ENCODE measurements at regions not wholly inside any gene's neighbourhood (a gene's known extent, or its start where the extent isn't known, plus 50 kb on each side); places are given as distances from the start of the nearest gene placed in this dataset.

GRCh38 chr5:122565331-122565730 is 209.5 kb upstream of the SNX2 start:
- Mint-ChIP-seq H3K9me3 (no peaks in the 10 kb centered on the region), H3K27me3 (no peaks in the 10 kb centered on the region), H3K4me3 (no peak overlapping the region), H3K27ac (no peak overlapping the region), H3K4me1 (no peaks in the 10 kb centered on the region), H3K36me3 (ENCODE audit: low read depth) (no peaks in the 10 kb centered on the region)
- no peak for DNase-seq
- intact Hi-C loops (cut with micrococcal nuclease), result no loop called here

DNA sequence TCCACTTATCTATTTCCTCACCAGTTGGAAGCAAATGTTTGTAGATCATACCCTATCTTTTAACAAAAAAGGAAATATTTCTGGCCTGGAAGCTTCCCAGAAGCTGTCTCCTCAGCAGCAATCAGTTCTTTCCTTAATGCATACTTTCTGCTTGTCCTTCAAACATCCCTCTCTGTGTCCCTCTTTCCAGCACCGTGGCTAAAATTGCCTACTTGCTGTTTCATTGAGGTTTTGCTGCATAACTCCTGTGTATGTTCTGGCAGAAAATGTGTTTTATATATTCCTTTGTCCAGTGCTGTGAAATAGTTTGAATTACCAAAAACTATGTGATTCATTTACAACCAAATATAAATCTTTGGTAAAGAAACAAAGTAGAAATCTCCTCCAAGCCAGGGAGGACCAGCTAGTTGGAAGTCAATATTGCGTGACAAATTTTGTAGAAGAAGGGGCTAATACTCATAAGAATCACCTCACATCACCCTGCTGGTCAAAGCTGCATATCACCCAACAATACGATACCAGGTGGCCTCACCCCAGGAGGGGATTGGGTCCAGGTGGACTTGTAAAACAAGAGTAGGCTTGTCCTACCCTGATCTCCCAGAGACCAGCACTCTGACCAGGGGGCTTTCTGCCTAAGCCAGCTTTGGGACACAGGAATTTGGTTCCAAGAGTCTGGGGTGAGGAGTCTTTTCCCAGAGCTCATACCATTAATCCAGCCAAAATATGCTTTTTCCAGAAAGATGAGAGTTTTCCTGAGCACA is 198.4 kb upstream of the SNX2 start:
- Mint-ChIP-seq H3K27ac (no peak overlapping the region), H3K4me1 (no peaks in the 10 kb centered on the region), H3K9me3 (no peaks in the 10 kb centered on the region), H3K27me3 (no peaks in the 10 kb centered on the region), H3K36me3 (ENCODE audit: low read depth) (no peaks in the 10 kb centered on the region), H3K4me3 (no peak overlapping the region)
- no peak for DNase-seq
- intact Hi-C loops (cut with micrococcal nuclease), result no loop called here

- DNase-seq, result no peak
- Mint-ChIP-seq H3K27me3 (no peaks in the 10 kb centered on the region), H3K4me3 (no peak overlapping the region), H3K27ac (no peak overlapping the region), H3K4me1 (no peaks in the 10 kb centered on the region), H3K36me3 (ENCODE audit: low read depth) (no peaks in the 10 kb centered on the region), H3K9me3 (no peaks in the 10 kb centered on the region)
- intact Hi-C loops (cut with micrococcal nuclease), result no loop called here
Measured at GRCh38 chr5:122581629-122582028, 193.3 kb upstream of the SNX2 start.

DNA sequence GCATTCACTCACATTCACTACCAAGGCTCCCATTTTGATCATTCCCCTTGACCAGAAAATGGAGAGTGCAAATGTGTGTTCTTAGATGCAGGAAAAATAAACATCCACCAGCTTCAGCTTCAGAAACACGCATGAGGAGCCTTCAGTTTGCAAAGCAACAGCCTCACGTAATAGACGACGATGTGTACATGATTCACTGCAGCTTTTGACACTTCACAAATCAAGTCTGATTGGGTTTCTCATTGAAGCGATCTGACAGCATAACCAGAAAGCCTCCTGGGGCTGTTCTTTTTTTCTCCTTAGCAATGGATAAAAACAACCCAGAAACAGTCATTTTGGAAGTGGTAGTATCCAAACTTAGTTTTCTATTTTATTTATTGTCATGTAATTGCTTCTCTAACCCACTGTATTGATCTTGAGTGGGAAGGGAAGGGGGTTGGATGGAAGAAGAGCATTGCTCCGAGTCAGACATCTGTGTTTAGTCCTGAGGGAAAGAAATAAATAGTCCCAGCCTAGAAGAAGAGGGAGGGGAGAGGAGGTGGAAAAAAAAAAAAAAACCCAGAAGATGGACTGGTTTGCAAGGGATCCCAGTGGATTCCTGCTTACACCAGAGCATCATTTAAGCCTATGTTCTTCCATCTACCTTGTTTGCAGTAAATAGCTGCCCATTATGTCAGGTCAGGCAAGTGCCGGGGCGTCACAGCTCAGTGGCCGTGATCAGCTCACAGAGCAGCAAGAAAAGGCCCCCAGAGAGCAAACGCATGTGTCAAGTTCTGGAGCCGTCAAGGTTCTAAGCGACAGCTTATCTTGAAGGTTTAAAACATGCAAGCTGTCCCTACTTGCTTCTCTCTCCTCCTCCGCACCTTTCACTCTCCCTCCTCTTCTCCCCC is 190.2 kb upstream of the SNX2 start:
- intact Hi-C loops (cut with micrococcal nuclease), result no loop called here
- no peaks in the 10 kb centered on the region for H3K9me3 Mint-ChIP-seq
- H3K4me1 Mint-ChIP-seq, result no peaks in the 10 kb centered on the region
- no peak overlapping the region for H3K27ac Mint-ChIP-seq
- no peaks in the 10 kb centered on the region for H3K36me3 Mint-ChIP-seq (ENCODE audit: low read depth)
- no peak overlapping the region for H3K4me3 Mint-ChIP-seq
- H3K27me3 Mint-ChIP-seq, result no peaks in the 10 kb centered on the region
- DNase-seq, result no peak

GRCh38 chr5:122585371-122585770 is 189.5 kb upstream of the SNX2 start:
- Mint-ChIP-seq H3K36me3 (ENCODE audit: low read depth) (no peaks in the 10 kb centered on the region), H3K27ac (no peak overlapping the region), H3K27me3 (no peaks in the 10 kb centered on the region), H3K4me3 (no peak overlapping the region), H3K9me3 (no peaks in the 10 kb centered on the region), H3K4me1 (no peaks in the 10 kb centered on the region)
- intact Hi-C loops (cut with micrococcal nuclease), result no loop called here
- no peak for DNase-seq

DNA sequence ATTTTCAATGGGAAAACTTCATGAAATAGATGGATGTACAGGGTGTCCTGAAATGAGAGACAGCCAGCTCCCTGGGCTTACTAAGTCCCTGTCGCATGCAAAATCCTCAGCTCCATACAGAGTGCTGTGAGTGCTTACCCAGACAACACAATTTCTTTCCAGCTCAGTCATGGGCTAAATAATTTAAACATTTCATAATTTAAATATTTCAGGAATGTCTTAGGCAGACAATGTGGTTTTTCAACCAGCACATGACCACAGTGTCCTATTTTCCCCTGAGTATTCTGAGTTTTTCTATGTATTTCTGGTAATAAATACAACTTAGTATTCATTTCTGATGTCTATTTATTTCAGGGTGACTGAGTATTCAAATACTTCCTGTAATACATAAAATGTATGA is 188.5 kb upstream of the SNX2 start:
- DNase-seq, result no peak
- Mint-ChIP-seq H3K4me1 (no peaks in the 10 kb centered on the region), H3K36me3 (ENCODE audit: low read depth) (no peaks in the 10 kb centered on the region), H3K4me3 (no peak overlapping the region), H3K9me3 (no peaks in the 10 kb centered on the region), H3K27me3 (no peaks in the 10 kb centered on the region), H3K27ac (no peak overlapping the region)
- intact Hi-C loops (cut with micrococcal nuclease), result no loop called here

DNA sequence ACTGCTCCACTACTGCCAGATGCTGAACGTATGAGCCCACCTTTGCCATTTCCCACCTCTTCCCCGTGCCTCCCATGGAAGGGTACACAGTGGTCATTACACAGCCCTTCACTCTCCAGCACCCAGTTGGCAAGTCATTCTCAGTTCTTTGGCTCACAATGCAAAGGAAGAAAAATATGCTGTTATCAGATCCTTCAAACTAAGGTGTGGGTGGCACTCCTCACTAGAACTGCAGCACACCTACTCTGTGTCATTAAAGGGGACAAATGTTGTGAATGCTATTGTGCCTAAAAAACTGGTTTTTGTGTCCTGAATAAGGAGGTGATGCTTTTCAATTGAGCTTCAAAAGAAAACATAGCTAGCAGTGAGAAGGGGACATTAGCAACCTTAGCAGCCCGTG is 183.1 kb upstream of the SNX2 start:
- H3K27me3 Mint-ChIP-seq, result no peaks in the 10 kb centered on the region
- intact Hi-C loops (cut with micrococcal nuclease), result no loop called here
- no peak overlapping the region for H3K27ac Mint-ChIP-seq
- no peaks in the 10 kb centered on the region for H3K4me1 Mint-ChIP-seq
- no peaks in the 10 kb centered on the region for H3K9me3 Mint-ChIP-seq
- DNase-seq, result no peak
- H3K36me3 Mint-ChIP-seq (ENCODE audit: low read depth), result no peaks in the 10 kb centered on the region
- no peak overlapping the region for H3K4me3 Mint-ChIP-seq

GRCh38 chr5:122599000-122599399 is 175.9 kb upstream of the SNX2 start:
- no peak overlapping the region for H3K4me3 Mint-ChIP-seq
- H3K9me3 Mint-ChIP-seq, result peaks cover 4% of the 10 kb centered on the region
- H3K36me3 Mint-ChIP-seq (ENCODE audit: low read depth), result no peaks in the 10 kb centered on the region
- H3K27me3 Mint-ChIP-seq, result no peaks in the 10 kb centered on the region
- no peak overlapping the region for H3K27ac Mint-ChIP-seq
- intact Hi-C loops (cut with micrococcal nuclease), result no loop called here
- no peaks in the 10 kb centered on the region for H3K4me1 Mint-ChIP-seq
- no peak for DNase-seq

GRCh38 chr5:122600924-122601323 is 174.0 kb upstream of the SNX2 start:
- peaks cover 4% of the 10 kb centered on the region for H3K9me3 Mint-ChIP-seq
- H3K4me3 Mint-ChIP-seq, result no peak overlapping the region
- DNase-seq, result no peak
- intact Hi-C loops (cut with micrococcal nuclease), result no loop called here
- H3K4me1 Mint-ChIP-seq, result no peaks in the 10 kb centered on the region
- H3K27ac Mint-ChIP-seq, result no peak overlapping the region
- no peaks in the 10 kb centered on the region for H3K27me3 Mint-ChIP-seq
- H3K36me3 Mint-ChIP-seq (ENCODE audit: low read depth), result no peaks in the 10 kb centered on the region

- Mint-ChIP-seq H3K36me3 (ENCODE audit: low read depth) (no peaks in the 10 kb centered on the region), H3K9me3 (peaks cover 4% of the 10 kb centered on the region), H3K4me3 (no peak overlapping the region), H3K4me1 (no peaks in the 10 kb centered on the region), H3K27me3 (no peaks in the 10 kb centered on the region), H3K27ac (no peak overlapping the region)
- no peak for DNase-seq
- intact Hi-C loops (cut with micrococcal nuclease), result no loop called here
Measured at GRCh38 chr5:122602700-122603099, 172.2 kb upstream of the SNX2 start.

DNA sequence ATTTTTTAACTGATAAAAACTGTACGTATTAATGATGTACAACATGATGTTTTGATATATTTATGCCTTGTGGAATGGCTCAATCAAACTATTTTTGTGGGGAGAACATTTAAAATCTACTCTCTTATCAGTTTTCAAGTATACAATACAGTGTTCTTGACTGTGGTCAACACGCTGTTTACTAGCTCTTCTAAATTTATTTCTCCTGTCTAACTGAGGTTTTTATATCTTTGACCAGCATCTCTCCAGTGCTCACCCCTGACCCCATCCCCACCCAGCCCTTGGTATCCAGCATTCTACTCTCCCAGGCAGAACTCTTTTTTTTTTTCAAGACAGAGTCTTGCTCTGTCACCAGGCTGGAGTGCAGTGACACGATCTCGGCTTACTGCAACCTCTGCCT is 169.6 kb upstream of the SNX2 start:
- Mint-ChIP-seq H3K27me3 (no peaks in the 10 kb centered on the region), H3K4me3 (no peak overlapping the region), H3K27ac (no peak overlapping the region), H3K9me3 (peaks cover 4% of the 10 kb centered on the region), H3K36me3 (ENCODE audit: low read depth) (no peaks in the 10 kb centered on the region), H3K4me1 (no peaks in the 10 kb centered on the region)
- no peak for DNase-seq
- intact Hi-C loops (cut with micrococcal nuclease), result no loop called here

- no peaks in the 10 kb centered on the region for H3K27me3 Mint-ChIP-seq
Measured at GRCh38 chr5:122607818-122608217, 167.1 kb upstream of the SNX2 start.

DNA sequence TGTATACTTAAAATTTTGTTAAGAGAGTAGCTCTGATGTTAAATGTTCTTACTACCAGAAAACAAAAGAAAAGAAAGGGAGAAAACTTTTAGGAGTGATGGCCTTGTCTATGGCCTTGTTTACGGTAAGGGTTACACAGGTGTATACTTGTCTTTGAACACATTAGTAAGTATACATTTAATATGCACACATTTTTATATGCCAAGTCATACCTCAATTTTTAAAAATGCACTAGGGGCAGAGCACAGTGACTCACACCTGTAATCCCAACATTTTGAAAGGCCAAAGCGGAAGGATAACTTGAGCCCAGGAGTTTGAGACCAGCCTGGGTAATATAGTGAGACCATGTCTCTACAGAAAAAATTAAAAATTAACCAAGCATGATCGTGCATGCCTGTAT is 166.7 kb upstream of the SNX2 start:
- no peak for DNase-seq
- Mint-ChIP-seq H3K27ac (no peak overlapping the region), H3K4me3 (no peak overlapping the region), H3K4me1 (no peaks in the 10 kb centered on the region), H3K27me3 (no peaks in the 10 kb centered on the region), H3K36me3 (ENCODE audit: low read depth) (no peaks in the 10 kb centered on the region), H3K9me3 (no peaks in the 10 kb centered on the region)
- intact Hi-C loops (cut with micrococcal nuclease), result no loop called here

More at GRCh38 chr5:122607818-122608217, 167.1 kb upstream of the SNX2 start:
- intact Hi-C loops (cut with micrococcal nuclease), result no loop called here
- Mint-ChIP-seq H3K4me3 (no peak overlapping the region), H3K36me3 (ENCODE audit: low read depth) (no peaks in the 10 kb centered on the region), H3K27ac (no peak overlapping the region), H3K4me1 (no peaks in the 10 kb centered on the region), H3K9me3 (no peaks in the 10 kb centered on the region)
- DNase-seq, result no peak

DNA sequence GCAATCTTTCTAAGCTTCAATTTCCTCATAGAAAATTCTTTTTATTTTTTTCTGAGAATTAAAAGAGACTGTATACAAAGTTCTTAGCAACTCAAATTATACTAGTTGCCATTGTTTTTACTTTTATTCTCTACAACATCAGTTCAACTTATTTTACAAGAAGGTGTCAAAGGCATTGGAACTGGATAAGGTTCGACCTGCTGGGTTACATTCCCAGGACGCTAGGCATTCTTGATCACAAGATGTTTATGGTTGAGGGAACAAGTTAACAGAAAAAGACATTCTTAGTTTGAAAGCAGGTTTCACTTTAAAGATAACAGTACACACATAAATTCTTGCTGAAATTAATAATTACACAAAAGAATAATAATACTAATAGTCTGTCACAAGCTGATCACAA is 163.5 kb upstream of the SNX2 start:
- Mint-ChIP-seq H3K36me3 (ENCODE audit: low read depth) (no peaks in the 10 kb centered on the region), H3K4me1 (no peaks in the 10 kb centered on the region), H3K4me3 (no peak overlapping the region), H3K9me3 (no peaks in the 10 kb centered on the region), H3K27ac (no peak overlapping the region), H3K27me3 (no peaks in the 10 kb centered on the region)
- intact Hi-C loops (cut with micrococcal nuclease), result no loop called here
- no peak for DNase-seq

Measured in activated CD4-positive, alpha-beta T cell treated with anti-CD3 and anti-CD28 coated beads, Interleukin-2, amount 10 ng/mL, durations not matched to agents 24 days and 14 days (primary cell).